Progenitor cell of endocrine pancreas (in vitro differentiated cells): ENCODE measurements at regions not wholly inside any gene's neighbourhood (a gene's known extent, or its start where the extent isn't known, plus 50 kb on each side); places are given as distances from the start of the nearest gene placed in this dataset.
A peak's percentile ranks its signal among the peaks of the same experiment; 100 is the strongest.
"Not testable (repeated sequence)": the region's sequence is repeated elsewhere in the genome, so short reads cannot be mapped to it uniquely, and the experiment has no call there.

Experiments
- DNase-seq: peaks from one replicate; pipeline ENCODE4 v3.0.0; 2021; ENCODE audit warnings: low spot score; ENCODE audit not compliant: unreplicated experiment
- H3K27ac Mint-ChIP-seq: 2 replicates; pipeline ENCODE4 v1.8.0; 2021; ENCODE audit warnings: mild to moderate bottlenecking, moderate library complexity, mixed read lengths
- H3K27me3 Mint-ChIP-seq: 2 replicates; pipeline ENCODE4 v1.8.0; 2021; ENCODE audit warnings: mixed read lengths
- H3K36me3 Mint-ChIP-seq: 2 replicates; pipeline ENCODE4 v1.8.0; 2022; ENCODE audit warnings: mixed read lengths; ENCODE audit not compliant: insufficient read depth
- H3K4me1 Mint-ChIP-seq: 2 replicates; pipeline ENCODE4 v1.8.0; 2021; ENCODE audit warnings: low read depth, mixed read lengths
- H3K4me3 Mint-ChIP-seq: 2 replicates; pipeline ENCODE4 v1.8.0; 2021; ENCODE audit warnings: low read depth, mild to moderate bottlenecking, moderate library complexity, mixed read lengths
- H3K9me3 Mint-ChIP-seq: 2 replicates; pipeline ENCODE4 v1.8.0; 2021; ENCODE audit warnings: low read depth, mixed read lengths
- CTCF ChIP-seq: fragments of 200-600 bp; sonication (generic); IDR thresholded peaks from one replicate; pipeline ENCODE4 v1.5.0; 2021; ENCODE audit warnings: antibody characterized with exemption, mild to moderate bottlenecking; ENCODE audit not compliant: unreplicated experiment

GRCh38 chrX:146581981-146582712, 227.4 kb upstream of the CXorf51B start:
- H3K4me3 Mint-ChIP-seq: no peak overlapping the region
- no peaks in the 10 kb centered on the region for H3K27me3 Mint-ChIP-seq
- no peak for DNase-seq
- H3K36me3 Mint-ChIP-seq: no peaks in the 10 kb centered on the region
- H3K9me3 Mint-ChIP-seq: peaks cover 39% of the 10 kb centered on the region
- TF ChIP-seq CTCF: no peak
- H3K27ac Mint-ChIP-seq: no peak overlapping the region
- H3K4me1 Mint-ChIP-seq: no peaks in the 10 kb centered on the region

- no peak for DNase-seq
- Mint-ChIP-seq H3K27me3 (no peaks in the 10 kb centered on the region), H3K4me1 (peaks cover 5% of the 10 kb centered on the region), H3K27ac (no peak overlapping the region), H3K9me3 (peaks cover 42% of the 10 kb centered on the region), H3K36me3 (no peaks in the 10 kb centered on the region), H3K4me3 (no peak overlapping the region)
- no peak for TF ChIP-seq CTCF
Observed at GRCh38 chrX:146602246-146602645, 207.3 kb upstream of the CXorf51B start.

GRCh38 chrX:146604196-146604595, 205.4 kb upstream of the CXorf51B start:
- H3K36me3 Mint-ChIP-seq: no peaks in the 10 kb centered on the region
- no peak for DNase-seq
- H3K27me3 Mint-ChIP-seq: no peaks in the 10 kb centered on the region
- no peak for TF ChIP-seq CTCF
- H3K4me1 Mint-ChIP-seq: peaks cover 5% of the 10 kb centered on the region
- no peak overlapping the region for H3K4me3 Mint-ChIP-seq
- no peak overlapping the region for H3K27ac Mint-ChIP-seq
- peaks cover 30% of the 10 kb centered on the region for H3K9me3 Mint-ChIP-seq

- Mint-ChIP-seq H3K27ac (peak overlapping the region; percentile 81), H3K4me3 (no peak overlapping the region), H3K27me3 (no peaks in the 10 kb centered on the region), H3K36me3 (peaks cover 2% of the 10 kb centered on the region), H3K9me3 (peaks cover 15% of the 10 kb centered on the region), H3K4me1 (peaks cover 16% of the 10 kb centered on the region)
- no peak for DNase-seq
- TF ChIP-seq CTCF: no peak
Observed at GRCh38 chrX:146614663-146615478, 194.7 kb upstream of the CXorf51B start.

- H3K4me3 Mint-ChIP-seq: peak overlapping the region; percentile 27
- TF ChIP-seq CTCF: no peak
- H3K27me3 Mint-ChIP-seq: no peaks in the 10 kb centered on the region
Observed at GRCh38 chrX:146615628-146616348, 193.8 kb upstream of the CXorf51B start.

GRCh38 chrX:146619943-146620342, 189.6 kb upstream of the CXorf51B start:
- Mint-ChIP-seq H3K4me1 (peaks cover 15% of the 10 kb centered on the region), H3K9me3 (peaks cover 15% of the 10 kb centered on the region)
- H3K36me3 Mint-ChIP-seq: not testable (repeated sequence)

More at GRCh38 chrX:146615628-146616348, 193.8 kb upstream of the CXorf51B start:
- Mint-ChIP-seq H3K36me3 (peaks cover 2% of the 10 kb centered on the region), H3K27ac (peak overlapping the region; percentile 81), H3K4me1 (peaks cover 16% of the 10 kb centered on the region), H3K9me3 (peaks cover 9% of the 10 kb centered on the region)
- DNase-seq: no peak

More at GRCh38 chrX:146619943-146620342, 189.6 kb upstream of the CXorf51B start:
- not testable (repeated sequence) for H3K4me3 Mint-ChIP-seq, H3K27me3 Mint-ChIP-seq, H3K27ac Mint-ChIP-seq, DNase-seq
